Adipose tissue (tissue), 3 donors: ENCODE measurements at regions not wholly inside any gene's neighbourhood (a gene's known extent, or its start where the extent isn't known, plus 50 kb on each side); places are given as distances from the start of the nearest gene placed in this dataset.

Source experiments
- H3K27ac ChIP-seq: one replicate; pipeline ENCODE4 v1.5.1; 2013; ENCODE audit warnings: low read depth, low read length
- WGBS, 3 donors: extraction: QIAGEN DNeasy Blood & Tissue Kit; methylation state at CpG; one replicate each; pipeline ENCODE4 v1.1.7; 2013; 5-methylcytosine and 5-hydroxymethylcytosine counted together
- donor health status: healthy with polysubstance abuse.
- donor health status: Bipolar disorder and iron deficiency.
- donor health status: healthy.

DNA sequence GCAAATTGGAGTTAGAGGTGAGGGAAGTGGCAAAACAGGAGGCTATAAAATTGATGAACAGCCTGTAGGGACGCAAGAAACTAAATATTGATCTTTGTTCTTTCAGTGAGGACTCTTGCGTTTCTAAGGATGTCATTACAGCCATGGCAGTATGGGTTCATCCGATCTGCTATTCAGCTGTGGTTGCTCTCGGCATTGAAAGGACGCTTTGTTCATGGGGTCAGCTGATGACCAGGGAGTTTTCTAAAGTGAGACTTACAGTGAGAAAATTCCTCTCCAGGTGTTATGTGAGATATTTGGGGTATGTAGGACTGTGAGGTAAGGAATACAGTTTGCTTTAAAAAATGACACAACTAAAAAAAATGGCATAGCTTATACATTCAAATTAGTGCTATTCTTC is 52.7 kb upstream of the PELI1 start:
- WGBS, 3 donors = 57 to 98% (median 93%) methylated on average over 5 of the region's 5 CpGs
- H3K27ac ChIP-seq = no peak overlapping the region

DNA sequence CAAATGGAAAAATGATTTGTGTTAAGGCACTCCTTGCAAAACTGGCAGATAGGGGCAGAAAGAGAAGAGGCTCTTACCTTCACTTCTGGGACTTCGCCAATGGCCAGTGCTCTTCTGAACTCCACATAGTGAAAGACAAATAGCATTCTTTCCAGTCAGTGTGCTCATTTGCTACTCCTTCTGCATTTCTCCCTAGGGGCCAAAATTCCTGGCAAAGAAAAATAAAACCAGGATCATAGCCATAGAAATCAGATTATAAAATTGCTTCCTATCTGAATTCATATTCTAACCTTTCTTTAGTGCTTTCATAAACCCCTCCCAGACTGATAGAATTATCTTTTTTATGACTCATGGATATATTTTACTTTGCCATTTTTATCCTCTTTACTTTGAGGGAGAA is 56.9 kb upstream of the PELI1 start:
- H3K27ac ChIP-seq = no peak overlapping the region
- WGBS, 3 donors = 52 to 83% (median 66%) methylated on average over 1 of the region's 1 CpG

DNA sequence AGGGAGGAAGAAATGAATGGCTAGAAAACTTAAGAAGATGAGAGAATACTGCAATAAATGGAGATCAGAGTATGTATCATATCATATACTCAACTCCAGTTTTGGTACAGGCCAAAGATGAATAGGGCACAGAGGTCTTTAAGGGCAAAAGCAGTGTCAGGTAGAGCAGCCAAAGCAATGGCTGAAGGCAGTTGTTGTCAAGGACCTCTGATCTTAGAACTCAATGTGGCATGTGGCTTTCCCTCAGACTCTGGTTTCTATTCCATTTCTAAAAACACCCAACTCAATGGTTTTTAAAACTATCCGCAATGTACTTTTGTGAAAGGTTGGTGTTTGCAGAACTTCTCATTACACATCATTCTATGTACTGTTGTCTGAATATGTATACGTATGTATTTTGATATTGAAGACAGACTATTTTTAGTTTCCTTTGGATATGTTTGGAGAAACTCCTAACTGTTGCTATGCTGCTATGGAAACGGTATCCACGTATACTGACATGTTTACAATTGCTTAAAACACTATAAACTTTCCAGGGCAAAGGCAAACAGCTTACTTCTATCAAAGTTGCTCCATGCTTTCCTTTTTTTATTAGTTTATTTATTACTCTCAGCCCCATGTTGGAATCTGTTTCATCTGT is 58.1 kb upstream of the PELI1 start:
- H3K27ac ChIP-seq = no peak overlapping the region
- WGBS, 3 donors = 38 to 57% (median 50%) methylated on average over 4 of the region's 4 CpGs

DNA sequence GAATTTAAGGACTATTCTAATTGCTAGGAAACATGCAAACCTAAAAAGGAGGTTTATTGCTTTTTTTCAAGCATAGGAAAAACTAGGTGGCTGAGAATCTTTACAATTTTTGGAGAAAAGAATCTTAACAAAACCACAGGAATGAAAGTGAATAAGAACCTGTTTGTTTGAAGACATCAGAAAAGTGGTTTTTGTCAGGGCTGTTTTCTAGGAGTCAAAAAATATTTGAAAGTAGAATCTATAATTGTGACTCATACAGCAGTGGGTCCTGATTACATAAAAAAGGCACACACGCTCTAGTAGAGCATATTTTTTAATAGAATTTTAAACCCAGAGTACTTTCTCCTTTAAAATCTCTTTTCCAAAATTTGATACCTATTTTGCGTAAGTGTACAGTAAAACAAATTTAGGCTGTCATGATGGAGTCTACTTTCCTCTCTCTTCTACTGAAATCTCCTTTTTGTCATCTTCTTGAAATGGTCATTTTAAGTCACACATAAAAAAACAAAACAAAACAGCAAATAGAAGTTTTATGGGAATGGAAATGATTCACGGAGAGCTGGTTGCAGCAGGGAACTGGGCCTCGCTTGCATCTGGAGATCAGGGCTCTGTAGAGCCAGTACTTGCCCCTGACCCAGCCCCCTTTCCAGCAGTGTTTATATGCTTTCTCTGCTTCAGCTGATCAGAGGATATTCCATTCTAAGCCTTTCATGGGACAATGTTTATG is 59.1 kb upstream of the PELI1 start:
- WGBS, 3 donors = 53 to 76% (median 67%) methylated on average over 4 of the region's 4 CpGs

DNA sequence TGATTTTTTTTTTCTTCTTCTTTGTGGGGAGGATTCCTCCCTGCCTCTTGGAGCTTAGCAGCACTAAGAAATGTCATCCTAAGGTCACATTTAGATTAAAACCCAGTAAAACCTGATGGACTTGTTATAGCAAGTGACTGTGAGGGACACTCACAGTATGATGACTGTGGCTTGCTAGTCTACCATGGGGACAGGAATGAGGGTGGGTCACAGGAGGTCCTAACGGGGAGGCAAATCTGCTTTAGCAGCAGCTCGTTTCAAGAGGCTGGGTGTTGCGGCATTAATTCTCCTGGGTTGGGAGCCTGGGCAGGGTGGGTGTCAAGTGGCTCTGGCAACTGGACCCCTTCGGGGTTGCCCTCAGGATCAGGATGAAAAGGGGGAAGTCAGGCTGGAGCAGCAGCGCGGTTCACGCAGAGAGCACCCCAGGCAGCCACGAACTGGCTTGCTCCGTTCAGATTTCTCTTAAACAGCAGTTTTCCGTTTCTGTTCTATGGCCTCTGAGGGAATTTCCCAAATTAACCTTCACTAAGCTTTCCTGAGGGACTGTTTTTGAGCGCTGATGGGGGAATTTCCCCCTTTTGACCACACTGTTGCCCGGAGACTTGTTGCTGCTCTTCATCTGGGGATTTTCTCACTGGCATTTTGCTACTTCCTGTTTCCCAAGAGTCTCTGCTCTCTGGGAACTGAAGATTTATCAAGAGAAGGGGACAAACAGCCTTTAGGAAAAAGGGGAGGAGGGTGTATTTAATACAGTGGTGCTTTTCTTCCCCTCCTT is 59.8 kb upstream of the PELI1 start:
- WGBS, 3 donors = 13 to 41% (median 18%) methylated on average over 12 of the region's 12 CpGs

More for the DNA sequence above, 59.1 kb upstream of the PELI1 start:
- H3K27ac ChIP-seq = no peak overlapping the region

DNA sequence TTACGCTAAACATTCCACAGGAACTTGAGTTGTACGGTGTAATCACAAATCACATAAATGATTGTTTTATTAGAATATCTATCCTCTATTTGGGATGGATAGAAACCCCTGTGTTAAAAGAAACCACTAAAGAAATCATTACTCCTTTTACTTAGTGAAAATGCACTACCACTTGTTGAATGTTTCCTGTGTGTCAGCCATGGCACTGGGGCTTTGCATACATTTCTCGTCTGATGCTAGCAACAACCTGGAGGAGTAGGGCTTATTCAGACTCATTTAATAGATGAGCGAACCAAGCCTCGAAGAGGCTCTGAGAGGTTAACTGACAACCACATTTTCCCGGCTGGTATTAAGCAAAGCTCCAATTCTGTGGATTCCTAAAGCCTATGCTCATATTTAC is 60.5 kb upstream of the PELI1 start:
- peak overlapping the region; percentile 41 for H3K27ac ChIP-seq

More for the DNA sequence above, 59.8 kb upstream of the PELI1 start:
- peak overlapping the region; percentile 41 for H3K27ac ChIP-seq

DNA sequence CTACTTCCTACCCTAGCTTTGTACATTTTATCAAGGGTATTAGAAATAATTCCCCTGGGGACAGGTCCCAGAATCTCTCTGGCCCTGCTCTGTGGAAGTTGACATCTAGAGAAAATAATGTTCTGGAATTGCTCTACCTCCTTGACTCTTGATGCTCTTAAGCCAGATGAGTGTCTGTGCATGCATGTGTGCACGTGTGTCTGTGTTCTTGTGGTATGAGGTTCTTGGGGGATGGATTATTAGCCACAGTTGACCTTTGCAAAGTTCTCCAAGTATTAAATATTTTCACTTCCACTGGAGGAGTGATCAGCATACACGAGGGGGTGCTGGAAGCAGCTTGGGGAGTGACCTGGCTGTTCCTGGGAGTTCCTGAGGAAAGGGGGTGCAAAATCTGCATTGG is 61.2 kb upstream of the PELI1 start:
- no peak overlapping the region for H3K27ac ChIP-seq
- WGBS, 3 donors = 70 to 75% (median 75%) methylated on average over 2 of the region's 2 CpGs

More for the DNA sequence above, 60.5 kb upstream of the PELI1 start:
- WGBS, 3 donors = 76 to 81% (median 78%) methylated on average over 6 of the region's 6 CpGs

DNA sequence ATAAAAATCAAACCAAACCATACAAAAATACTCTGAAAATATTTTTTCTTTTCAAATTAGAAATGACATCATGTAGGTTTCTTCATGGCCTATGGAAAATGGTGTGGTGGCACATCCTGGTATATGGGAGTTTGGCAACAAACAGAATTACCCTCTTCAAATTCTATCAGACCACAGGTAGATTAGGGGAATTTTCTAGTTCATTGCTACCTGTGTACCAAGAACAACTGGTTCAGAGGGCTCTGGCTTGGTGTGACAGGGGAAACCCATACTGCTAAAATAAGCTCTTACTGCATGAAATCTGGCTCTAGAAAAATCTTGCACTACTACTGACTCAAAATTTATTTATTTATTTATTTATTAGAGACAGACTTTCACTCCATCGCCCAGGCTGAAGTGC is 63.4 kb upstream of the PELI1 start:
- H3K27ac ChIP-seq = no peak overlapping the region
- WGBS, 3 donors = 97 to 100% (median 97%) methylated on average over 1 of the region's 1 CpG

DNA sequence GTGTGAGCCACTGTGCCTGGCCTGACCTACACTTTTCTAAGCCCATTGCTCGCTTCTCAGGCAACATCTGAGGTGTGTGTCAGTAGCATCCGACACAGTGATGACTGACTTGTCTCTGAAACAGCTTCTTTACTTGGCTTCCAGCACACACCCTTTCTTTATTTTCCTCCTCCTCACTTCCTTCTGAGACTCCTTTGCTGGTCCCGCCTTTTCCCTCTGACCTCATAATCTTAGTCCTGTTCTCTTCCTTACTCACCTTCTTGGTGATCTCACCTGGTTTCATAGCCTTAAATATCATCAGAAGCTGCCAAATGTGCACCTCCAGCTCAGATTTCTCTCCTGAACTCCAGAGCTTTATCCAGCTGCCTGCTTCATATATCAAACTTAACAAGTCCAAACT is 66.6 kb upstream of the PELI1 start:
- WGBS, 3 donors = 93 to 97% (median 94%) methylated on average over 3 of the region's 3 CpGs
- H3K27ac ChIP-seq = no peak overlapping the region

DNA sequence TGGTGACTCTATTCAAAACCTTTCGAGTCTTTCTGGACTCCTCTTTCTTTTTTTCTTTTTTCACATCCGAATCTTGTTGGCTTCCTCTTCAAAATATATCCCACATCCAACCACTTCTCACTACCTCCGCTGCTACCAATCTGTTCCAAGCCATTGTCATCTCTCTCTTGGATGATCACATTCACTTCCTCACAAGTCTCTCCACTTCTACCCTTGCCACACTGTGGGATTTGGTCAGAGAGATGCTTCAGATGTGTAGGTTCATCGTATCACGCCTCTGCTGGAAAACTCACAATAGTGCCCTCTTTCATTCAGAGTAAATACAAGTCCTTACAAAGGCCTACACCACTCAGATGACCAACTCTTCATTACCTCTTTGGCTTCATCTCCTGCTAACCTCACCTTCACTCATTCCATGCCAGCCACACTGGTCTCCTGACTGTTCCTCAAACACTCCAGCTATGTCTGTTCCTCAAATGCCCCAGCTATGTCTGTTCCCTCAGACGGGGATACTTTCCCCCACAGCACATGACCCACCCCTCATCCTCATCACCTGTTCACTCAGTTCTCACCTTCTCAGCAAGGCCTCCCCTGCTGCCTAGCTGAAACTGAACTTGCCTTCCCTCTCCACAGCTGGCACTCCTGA is 67.2 kb upstream of the PELI1 start:
- no peak overlapping the region for H3K27ac ChIP-seq
- WGBS, 3 donors = 74 to 88% (median 83%) methylated on average over 6 of the region's 6 CpGs

DNA sequence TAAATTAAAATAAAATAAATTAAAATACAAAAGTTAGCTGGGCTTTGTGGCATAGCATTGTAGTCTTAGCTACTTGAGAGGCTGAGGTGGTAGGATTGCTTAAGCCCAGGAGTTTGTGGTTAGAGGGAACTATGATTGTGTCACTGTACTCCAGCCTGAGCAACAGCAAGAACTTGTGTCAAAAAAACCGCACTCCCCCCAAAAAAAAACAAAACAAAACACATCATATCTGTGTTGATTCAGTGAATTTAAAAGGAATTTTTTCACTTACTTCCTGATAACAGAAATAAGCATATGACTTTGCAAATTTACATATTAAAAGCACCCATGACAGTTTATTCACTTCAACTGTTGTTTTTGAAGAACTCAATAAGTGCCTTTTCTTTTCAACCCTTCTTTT is 68.1 kb upstream of the PELI1 start:
- WGBS, 3 donors = 43 to 72% (median 62%) methylated on average over 1 of the region's 1 CpG
- no peak overlapping the region for H3K27ac ChIP-seq

DNA sequence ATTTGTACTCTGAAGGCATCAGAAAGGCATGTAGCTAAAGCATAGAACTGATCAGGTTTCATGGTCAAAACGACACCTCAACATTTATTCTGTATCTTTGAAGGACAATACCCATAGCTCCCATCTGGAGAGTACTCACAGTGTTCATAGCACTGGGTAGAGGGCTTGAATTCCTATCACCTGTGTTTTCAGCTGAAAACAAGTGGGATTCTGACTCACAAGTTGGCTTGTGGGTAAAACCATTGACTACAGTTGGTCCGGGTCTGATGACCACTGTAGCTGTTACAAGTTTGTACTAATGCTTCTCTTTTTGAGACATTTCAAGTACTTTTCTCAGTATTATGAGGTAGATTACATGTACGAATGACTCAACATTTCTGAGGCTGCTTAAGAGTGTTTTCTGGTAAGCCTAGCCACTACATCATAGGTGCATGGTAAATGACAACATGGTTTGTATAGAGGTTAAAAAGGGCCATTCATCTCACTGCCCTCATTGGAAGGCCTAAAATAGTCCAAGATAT is 68.6 kb upstream of the PELI1 start:
- peak overlapping the region; percentile 42 for H3K27ac ChIP-seq
- 64 to 84% (median 70%) methylated on average over 3 of the region's 3 CpGs for WGBS, 3 donors

DNA sequence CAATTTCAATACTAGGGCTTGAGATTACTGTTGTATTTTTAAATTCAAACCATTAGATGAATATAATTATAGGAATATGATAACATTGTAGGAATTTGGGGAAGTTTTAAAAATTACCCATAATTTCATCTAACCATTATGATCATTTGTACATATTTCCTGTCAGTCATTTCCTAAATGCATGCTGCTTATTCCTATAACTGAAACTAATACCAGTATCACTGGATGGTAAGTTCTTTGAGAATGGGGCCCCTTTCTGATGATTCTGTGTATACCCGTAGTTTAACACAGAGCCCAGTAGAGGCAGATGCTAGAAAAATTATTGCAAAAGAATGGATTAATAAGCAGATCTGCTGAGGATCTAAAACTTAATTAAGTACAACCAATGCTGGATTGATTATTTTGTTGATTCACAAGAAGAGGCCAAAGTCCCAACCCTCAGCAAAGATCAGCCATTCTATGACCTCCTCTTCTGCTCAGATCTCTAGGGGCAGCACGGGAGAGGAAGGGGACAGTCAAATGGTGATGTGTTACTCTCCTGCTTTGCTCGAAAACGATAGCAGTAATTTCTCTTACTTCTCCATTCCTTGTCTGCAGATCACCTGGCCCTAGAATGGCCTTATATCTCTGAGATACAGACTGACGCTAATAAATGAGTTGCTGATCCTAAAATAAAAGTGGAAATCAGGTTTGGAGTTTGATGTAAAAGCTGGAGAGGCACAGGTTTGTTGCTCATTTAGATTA is 69.5 kb upstream of the PELI1 start:
- 43 to 74% (median 48%) methylated on average over 5 of the region's 5 CpGs for WGBS, 3 donors
- no peak overlapping the region for H3K27ac ChIP-seq

DNA sequence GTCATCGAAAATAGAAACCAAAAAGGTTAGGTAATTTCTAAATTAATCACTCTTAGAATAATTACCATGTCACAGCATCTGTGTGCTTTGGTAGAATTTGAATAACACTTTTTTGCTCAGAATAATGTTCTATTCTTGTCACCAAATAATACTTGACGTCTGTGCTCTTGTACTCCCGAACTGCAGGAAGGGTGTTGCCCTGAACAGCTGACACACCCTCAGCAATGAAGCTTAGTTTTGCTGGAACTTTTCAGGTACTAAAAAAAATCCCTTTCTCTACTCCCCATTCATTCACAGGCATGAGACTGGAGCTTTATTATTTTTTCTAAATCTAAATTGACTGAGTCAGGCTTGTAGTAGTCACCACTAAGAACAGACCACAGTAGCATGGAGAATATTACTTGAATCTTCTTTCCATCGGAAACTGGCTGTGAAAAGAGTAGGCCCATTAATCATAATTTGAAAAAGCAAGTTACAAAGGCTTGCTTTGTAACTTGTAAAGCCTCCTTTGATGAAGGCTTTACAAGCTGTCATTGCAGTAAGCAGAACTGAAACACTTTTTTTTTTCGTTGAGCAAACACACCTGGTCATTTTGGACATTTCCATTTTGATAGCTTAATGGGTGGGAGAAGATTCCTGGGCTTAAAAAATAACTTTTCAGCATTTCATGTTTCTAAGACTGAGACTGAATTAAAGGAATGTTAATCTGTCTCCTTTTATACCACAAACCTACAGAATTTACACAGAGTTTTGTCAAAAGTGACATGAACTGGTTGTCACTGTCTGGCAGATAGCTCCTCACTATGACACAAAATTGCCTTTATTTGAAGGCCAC is 70.3 kb upstream of the PELI1 start:
- no peak overlapping the region for H3K27ac ChIP-seq
- WGBS, 3 donors = 36 to 51% (median 42%) methylated on average over 5 of the region's 5 CpGs

DNA sequence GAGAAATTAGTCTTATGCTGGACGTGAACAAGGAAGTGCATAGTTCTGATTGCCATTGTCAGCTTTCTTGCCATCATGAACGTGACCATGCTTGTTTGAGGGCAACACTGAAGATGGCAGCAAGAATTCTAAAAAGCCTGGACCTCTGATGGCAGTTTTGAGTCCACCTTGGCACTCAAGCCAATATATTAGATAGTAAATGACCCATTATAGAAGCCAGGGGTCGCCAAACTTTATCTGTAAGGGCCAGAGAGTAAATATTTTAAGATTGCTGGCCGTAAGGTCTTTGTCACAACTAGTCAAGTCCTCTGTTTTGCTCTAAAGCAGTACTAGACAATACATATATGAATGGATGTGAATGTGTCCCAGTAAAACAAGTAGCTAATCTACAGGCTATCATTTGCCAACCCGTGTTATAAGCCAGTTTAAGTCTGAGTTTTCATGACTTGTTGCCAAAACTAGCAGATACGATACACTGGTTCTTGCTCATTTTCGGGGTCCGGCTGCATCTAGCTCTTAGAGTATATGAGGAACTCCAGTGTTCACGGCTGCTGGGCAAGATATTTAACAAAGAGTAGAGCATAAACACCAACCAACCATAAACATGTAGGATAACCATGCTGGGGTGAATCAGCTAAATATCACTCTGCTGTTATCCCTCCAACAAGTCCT is 73.1 kb upstream of the PELI1 start:
- no peak overlapping the region for H3K27ac ChIP-seq
- WGBS, 3 donors = 84 to 92% (median 91%) methylated on average over 9 of the region's 9 CpGs

DNA sequence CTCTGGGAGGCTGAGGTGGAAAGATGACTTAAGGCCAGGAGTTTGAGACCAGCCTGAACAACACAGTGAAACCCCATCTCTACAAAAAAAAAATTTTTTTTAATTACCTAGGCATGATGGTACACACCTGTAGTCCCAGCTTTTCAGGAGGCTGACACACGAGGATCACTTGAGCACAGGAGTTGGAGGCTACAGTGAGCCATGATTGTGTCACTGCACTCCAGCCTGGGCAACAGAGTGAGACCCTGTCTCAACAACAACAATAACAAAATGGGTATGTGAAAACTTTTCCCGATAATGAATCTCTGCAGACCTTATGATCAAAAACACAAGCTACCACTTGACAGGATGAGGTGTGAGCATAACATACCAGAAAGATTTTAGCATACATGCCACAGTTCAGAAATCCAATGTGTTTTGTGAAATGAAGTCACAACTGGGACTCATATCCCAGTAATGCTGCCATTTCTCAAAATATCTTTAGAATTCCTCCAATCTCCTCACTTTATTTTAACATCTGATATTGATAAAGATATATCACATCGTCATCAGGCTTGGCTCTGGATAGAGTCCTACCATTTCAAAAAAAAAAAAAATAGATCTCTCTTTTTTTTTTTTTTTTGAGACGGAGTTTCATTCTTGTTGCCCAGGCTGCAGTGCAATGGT is 74.0 kb upstream of the PELI1 start:
- H3K27ac ChIP-seq = no peak overlapping the region
- WGBS, 3 donors = 63 to 79% (median 71%) methylated on average over 4 of the region's 4 CpGs
